Stimulated activated CD8-positive, alpha-beta memory T cell treated with anti-CD3 and anti-CD28 coated beads, Interleukin-4, amount 100 ng/mL, for 4 hours (primary cell): ENCODE measurements at regions not wholly inside any gene's neighbourhood (a gene's known extent, or its start where the extent isn't known, plus 50 kb on each side); places are given as distances from the start of the nearest gene placed in this dataset.

Experiments
- DNase-seq, 2 donors: peaks; one replicate each; pipeline ENCODE4 v3.0.0-alpha.2; 2020; ENCODE audit warnings: low read depth in 2 of 2, low spot score in 1 of 2

DNA sequence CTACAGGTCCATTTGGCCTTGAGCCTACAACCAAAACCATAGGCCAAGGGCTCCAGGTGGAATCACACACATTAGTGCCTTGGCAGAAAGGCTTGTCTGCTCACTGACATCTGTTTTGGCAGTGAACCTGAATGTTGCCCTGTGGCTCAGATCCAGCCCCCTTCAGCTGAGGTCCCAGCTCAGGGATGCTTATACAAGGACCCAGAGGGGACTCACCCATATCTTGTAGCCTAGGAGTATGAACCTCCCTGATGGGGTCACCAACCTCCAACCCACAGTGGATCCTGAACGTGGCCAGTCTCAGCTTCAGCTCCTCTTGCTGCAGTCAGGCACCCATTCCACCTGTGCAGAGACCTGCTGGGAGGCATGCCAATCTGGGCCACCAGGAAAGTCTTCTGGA, 50.8 kb upstream of the HMX1 start:
- no peak for DNase-seq

- DNase-seq: no peak
Measured at GRCh38 chr4:8921465-8921864, 49.8 kb upstream of the HMX1 start.
